ENCODE measurements at regions not wholly inside any gene's neighbourhood (a gene's known extent, or its start where the extent isn't known, plus 50 kb on each side); places are given as distances from the start of the nearest gene placed in this dataset.
"Not testable (repeated sequence)": the region's sequence is repeated elsewhere in the genome, so short reads cannot be mapped to it uniquely, and the experiment has no call there.

DNA sequence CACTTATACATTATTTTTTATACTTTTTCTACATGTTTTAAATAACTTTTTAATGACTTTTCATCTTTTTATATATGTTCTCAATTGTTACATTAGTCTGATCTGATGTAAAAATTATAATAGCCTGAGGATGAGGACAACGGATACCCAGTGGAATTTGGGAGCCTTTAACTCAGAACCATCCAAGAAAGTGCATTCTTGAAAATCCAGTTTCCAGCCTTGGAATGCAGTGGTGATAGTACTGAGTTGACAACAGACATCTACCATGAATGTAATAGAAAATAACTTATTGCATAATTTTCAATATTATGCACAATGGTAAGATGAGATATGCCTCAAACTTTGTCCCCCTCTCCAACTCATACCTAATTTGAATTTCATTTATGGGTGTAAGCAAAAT, 120.7 kb upstream of the ZC3H15 start:
- DNase-seq (no peak), ATAC-seq (ENCODE audit: low read depth in 2 of 2) (no peak)
- H3K36me3 Mint-ChIP-seq: peaks cover 21% of the 10 kb centered on the region
- Histone ChIP-seq H3K4me3 (ENCODE audit: low read depth, low read length) (no peak overlapping the region), H3K27me3 (ENCODE audit: control insufficient read depth, insufficient read depth, low read length) (no peaks in the 10 kb centered on the region), H3K27ac (ENCODE audit: insufficient read depth, low read length, poor library complexity, severe bottlenecking) (no peak overlapping the region), H3K9me3 (ENCODE audit: control insufficient read depth in 2 of 2, low read length in 2 of 2) (no peaks in the 10 kb centered on the region), H3K4me1 (ENCODE audit: control insufficient read depth, insufficient read depth, low read length, poor library complexity, severe bottlenecking) (no peaks in the 10 kb centered on the region), H3K36me3 (ENCODE audit: control insufficient read depth, insufficient read depth, low read length) (no peaks in the 10 kb centered on the region)
- no peaks in the 10 kb centered on the region for H3K4me1 Mint-ChIP-seq
- no peak overlapping the region for H3K4me3 Mint-ChIP-seq
- no peak overlapping the region for H3K27ac Mint-ChIP-seq
- peaks cover 0 to 9% (median 5%) of the 10 kb centered on the region in 7 donors for H3K9me3 Mint-ChIP-seq
- no peaks in the 10 kb centered on the region for H3K27me3 Mint-ChIP-seq

DNA sequence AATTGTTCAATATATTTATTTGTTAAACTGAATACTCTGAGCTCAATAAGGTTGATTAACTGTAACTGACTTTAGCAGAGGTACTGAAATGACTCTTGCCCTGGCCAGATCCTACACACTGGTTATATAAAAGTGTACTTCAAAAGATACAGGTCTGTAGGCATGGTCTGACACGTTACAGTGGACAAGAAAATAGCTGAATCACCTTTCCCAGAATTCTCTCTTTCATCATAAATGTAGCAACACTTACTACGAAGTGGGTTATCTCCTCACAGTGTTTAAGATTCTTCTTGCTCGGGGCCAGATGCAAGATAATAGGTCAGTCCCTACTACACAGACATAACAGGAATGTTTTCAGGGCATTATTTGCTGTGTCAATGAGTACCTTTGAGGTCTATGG, 107.0 kb upstream of the ZC3H15 start:
- Mint-ChIP-seq H3K27me3 (no peaks in the 10 kb centered on the region), H3K27ac (no peak overlapping the region), H3K4me1 (peaks cover 0 to 2% (median 0%) of the 10 kb centered on the region in 4 donors), H3K36me3 (peaks cover 36% of the 10 kb centered on the region), H3K4me3 (no peak overlapping the region), H3K9me3 (peaks cover 0 to 37% (median 9%) of the 10 kb centered on the region in 7 donors)
- H3K27me3 ChIP-seq (ENCODE audit: control insufficient read depth, insufficient read depth, low read length): no peaks in the 10 kb centered on the region
- no peaks in the 10 kb centered on the region for H3K4me1 ChIP-seq (ENCODE audit: control insufficient read depth, insufficient read depth, low read length, poor library complexity, severe bottlenecking)
- ATAC-seq (ENCODE audit: low read depth in 2 of 2) (no peak), DNase-seq (no peak)
- no peak overlapping the region for H3K4me3 ChIP-seq (ENCODE audit: low read depth, low read length)
- peaks cover 0 to 16% of the 10 kb centered on the region in 2 experiments for H3K9me3 ChIP-seq (ENCODE audit: control insufficient read depth in 2 of 2, low read length in 2 of 2)
- no peak overlapping the region for H3K27ac ChIP-seq (ENCODE audit: insufficient read depth, low read length, poor library complexity, severe bottlenecking)
- H3K36me3 ChIP-seq (ENCODE audit: control insufficient read depth, insufficient read depth, low read length): no peaks in the 10 kb centered on the region

DNA sequence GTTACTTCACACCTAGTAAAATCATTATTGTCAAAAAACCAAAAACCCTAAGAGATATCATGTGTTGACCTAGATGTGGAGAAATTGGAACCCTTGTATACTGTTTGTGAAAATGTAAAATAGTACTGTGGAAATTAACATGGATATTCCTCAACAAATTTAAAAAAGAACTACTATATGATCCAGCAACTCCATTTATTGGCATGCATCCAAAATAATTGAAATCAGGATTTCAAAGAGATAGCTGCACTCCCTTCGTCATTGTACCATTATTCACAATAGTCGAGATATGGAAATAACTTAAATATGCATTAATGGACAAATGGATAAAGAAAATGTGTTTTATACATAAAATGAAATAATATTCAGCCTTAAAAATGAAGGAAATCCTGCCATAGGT, 105.3 kb upstream of the ZC3H15 start:
- H3K27me3 Mint-ChIP-seq: no peaks in the 10 kb centered on the region
- no peak overlapping the region for H3K4me3 Mint-ChIP-seq
- H3K36me3 ChIP-seq (ENCODE audit: control insufficient read depth, insufficient read depth, low read length): no peaks in the 10 kb centered on the region
- H3K27ac Mint-ChIP-seq: no peak overlapping the region
- ATAC-seq (ENCODE audit: low read depth in 2 of 2): no peak
- H3K27me3 ChIP-seq (ENCODE audit: control insufficient read depth, insufficient read depth, low read length): no peaks in the 10 kb centered on the region
- no peaks in the 10 kb centered on the region for H3K4me1 ChIP-seq (ENCODE audit: control insufficient read depth, insufficient read depth, low read length, poor library complexity, severe bottlenecking)
- no peak for DNase-seq
- peaks cover 0 to 37% (median 8%) of the 10 kb centered on the region in 7 donors for H3K9me3 Mint-ChIP-seq
- H3K4me1 Mint-ChIP-seq: peaks cover 0 to 2% (median 0%) of the 10 kb centered on the region in 4 donors
- H3K4me3 ChIP-seq (ENCODE audit: low read depth, low read length): no peak overlapping the region
- H3K36me3 Mint-ChIP-seq: peaks cover 38% of the 10 kb centered on the region
- H3K27ac ChIP-seq (ENCODE audit: insufficient read depth, low read length, poor library complexity, severe bottlenecking): no peak overlapping the region
- H3K9me3 ChIP-seq (ENCODE audit: control insufficient read depth in 2 of 2, low read length in 2 of 2): peaks cover 0 to 10% of the 10 kb centered on the region in 2 experiments

DNA sequence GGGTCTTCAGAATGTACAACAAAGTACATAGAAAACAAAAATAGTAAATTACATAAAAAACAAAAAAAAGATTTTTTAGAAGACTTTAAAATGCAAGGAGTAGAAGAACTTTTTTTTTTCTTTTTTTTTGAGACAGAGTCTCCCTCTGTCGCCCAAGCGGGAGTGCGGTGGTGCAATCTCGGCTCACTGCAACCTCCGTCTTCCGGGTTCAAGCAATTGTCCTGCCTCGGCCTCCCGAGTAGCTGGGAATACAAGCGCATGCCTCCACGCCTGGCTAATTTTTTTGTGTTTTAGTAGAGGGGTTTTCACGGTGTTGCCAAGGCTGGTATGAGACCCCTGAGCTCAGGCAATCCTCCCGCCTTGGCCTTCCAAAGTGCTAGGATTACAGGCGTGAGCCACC, 104.5 kb upstream of the ZC3H15 start:
- H3K36me3 Mint-ChIP-seq: peaks cover 36% of the 10 kb centered on the region
- peaks cover 0 to 40% (median 9%) of the 10 kb centered on the region in 7 donors for H3K9me3 Mint-ChIP-seq
- DNase-seq: no peak
- no peak overlapping the region for H3K27ac Mint-ChIP-seq
- Histone ChIP-seq H3K36me3 (ENCODE audit: control insufficient read depth, insufficient read depth, low read length) (no peaks in the 10 kb centered on the region), H3K4me3 (ENCODE audit: low read depth, low read length) (no peak overlapping the region), H3K9me3 (ENCODE audit: control insufficient read depth in 2 of 2, low read length in 2 of 2) (peaks cover 0 to 12% of the 10 kb centered on the region in 2 experiments), H3K27ac (ENCODE audit: insufficient read depth, low read length, poor library complexity, severe bottlenecking) (no peak overlapping the region), H3K27me3 (ENCODE audit: control insufficient read depth, insufficient read depth, low read length) (no peaks in the 10 kb centered on the region), H3K4me1 (ENCODE audit: control insufficient read depth, insufficient read depth, low read length, poor library complexity, severe bottlenecking) (no peaks in the 10 kb centered on the region)
- ATAC-seq (ENCODE audit: low read depth in 2 of 2): no peak
- H3K4me1 Mint-ChIP-seq: peaks cover 0 to 2% (median 0%) of the 10 kb centered on the region in 4 donors
- no peaks in the 10 kb centered on the region for H3K27me3 Mint-ChIP-seq
- no peak overlapping the region for H3K4me3 Mint-ChIP-seq

DNA sequence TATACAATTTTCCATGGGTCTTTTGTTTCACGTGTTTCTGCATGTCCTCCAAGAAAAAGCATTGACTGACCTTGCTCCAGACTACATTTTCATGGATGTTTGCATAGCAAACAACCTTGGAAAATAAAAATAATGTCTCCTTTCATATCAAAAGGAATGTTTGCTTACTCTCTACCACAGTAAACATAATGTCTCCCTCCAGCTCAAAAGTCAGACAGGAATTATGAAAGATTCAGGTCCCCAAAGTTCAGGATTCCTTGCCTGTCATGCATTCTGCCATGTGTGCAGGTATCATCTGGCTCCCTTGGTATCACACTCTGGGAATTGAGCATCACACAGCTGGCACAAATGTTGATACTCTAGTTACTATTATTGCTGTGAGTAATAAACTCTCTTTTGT, 103.1 kb upstream of the ZC3H15 start:
- Mint-ChIP-seq H3K4me3 (no peak overlapping the region), H3K36me3 (peaks cover 36% of the 10 kb centered on the region), H3K9me3 (peaks cover 0 to 36% (median 8%) of the 10 kb centered on the region in 7 donors), H3K4me1 (peaks cover 0 to 2% (median 0%) of the 10 kb centered on the region in 4 donors), H3K27ac (no peak overlapping the region), H3K27me3 (no peaks in the 10 kb centered on the region)
- Histone ChIP-seq H3K9me3 (ENCODE audit: control insufficient read depth in 2 of 2, low read length in 2 of 2) (peaks cover 0 to 19% of the 10 kb centered on the region in 2 experiments), H3K36me3 (ENCODE audit: control insufficient read depth, insufficient read depth, low read length) (no peaks in the 10 kb centered on the region), H3K4me1 (ENCODE audit: control insufficient read depth, insufficient read depth, low read length, poor library complexity, severe bottlenecking) (no peaks in the 10 kb centered on the region), H3K4me3 (ENCODE audit: low read depth, low read length) (no peak overlapping the region), H3K27me3 (ENCODE audit: control insufficient read depth, insufficient read depth, low read length) (no peaks in the 10 kb centered on the region), H3K27ac (ENCODE audit: insufficient read depth, low read length, poor library complexity, severe bottlenecking) (no peak overlapping the region)
- ATAC-seq (ENCODE audit: low read depth in 2 of 2) (no peak), DNase-seq (no peak)

DNA sequence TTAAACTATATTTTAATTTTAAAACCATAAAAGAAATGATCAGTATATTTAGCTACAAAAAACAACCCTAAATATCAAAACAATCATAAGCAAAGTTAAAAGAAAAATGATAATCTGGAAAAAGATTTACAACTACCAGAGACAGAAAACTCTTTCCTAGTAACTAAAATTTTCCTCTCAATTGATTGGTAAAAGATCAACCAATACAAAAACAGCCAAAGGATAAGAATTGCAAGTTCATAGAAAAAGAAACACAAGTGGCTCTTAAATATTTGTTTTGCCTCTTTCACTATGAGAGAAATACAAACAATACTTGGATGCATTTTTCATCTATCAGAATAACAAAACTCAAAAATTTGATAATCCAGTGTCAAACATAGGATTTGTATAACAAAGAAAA, 101.8 kb upstream of the ZC3H15 start:
- Histone ChIP-seq H3K4me1 (ENCODE audit: control insufficient read depth, insufficient read depth, low read length, poor library complexity, severe bottlenecking) (no peaks in the 10 kb centered on the region), H3K9me3 (ENCODE audit: control insufficient read depth in 2 of 2, low read length in 2 of 2) (peaks cover 6 to 23% of the 10 kb centered on the region in 2 experiments), H3K27me3 (ENCODE audit: control insufficient read depth, insufficient read depth, low read length) (no peaks in the 10 kb centered on the region), H3K4me3 (ENCODE audit: low read depth, low read length) (no peak overlapping the region), H3K27ac (ENCODE audit: insufficient read depth, low read length, poor library complexity, severe bottlenecking) (no peak overlapping the region), H3K36me3 (ENCODE audit: control insufficient read depth, insufficient read depth, low read length) (no peaks in the 10 kb centered on the region)
- Mint-ChIP-seq H3K4me3 (no peak overlapping the region), H3K9me3 (peaks cover 0 to 37% (median 9%) of the 10 kb centered on the region in 7 donors), H3K36me3 (peaks cover 29% of the 10 kb centered on the region), H3K27ac (no peak overlapping the region), H3K27me3 (no peaks in the 10 kb centered on the region), H3K4me1 (peaks cover 0 to 2% (median 0%) of the 10 kb centered on the region in 4 donors)
- DNase-seq (no peak), ATAC-seq (ENCODE audit: low read depth in 2 of 2) (no peak)

DNA sequence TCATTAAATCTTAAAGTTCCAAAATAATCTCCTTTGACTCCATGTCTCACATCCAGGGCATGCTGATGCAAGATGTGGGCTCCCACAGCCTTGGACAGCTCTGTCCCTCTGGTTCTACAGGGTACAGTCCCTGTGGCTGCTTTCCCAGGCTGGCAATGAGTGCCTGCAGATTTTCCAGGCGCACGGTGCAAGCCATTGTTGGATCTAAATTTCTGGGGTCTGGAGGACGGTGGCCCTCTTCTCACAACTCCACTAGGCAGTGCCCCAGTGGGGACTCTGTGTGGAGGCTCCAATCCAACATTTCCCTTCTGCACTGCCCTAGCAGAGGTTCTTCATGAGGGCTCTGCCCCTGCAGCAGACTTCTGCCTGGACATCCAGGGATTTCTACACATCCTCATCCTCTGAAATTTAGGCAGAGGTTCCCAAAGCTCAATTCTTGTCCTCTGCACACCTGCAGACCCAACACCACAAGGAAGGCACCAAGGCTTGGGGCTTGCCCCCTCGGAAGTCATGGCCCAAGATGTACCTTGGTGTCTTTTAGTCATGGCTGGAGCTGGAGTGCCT, 100.3 kb upstream of the ZC3H15 start:
- not testable (repeated sequence) for H3K27ac Mint-ChIP-seq; H3K4me3 Mint-ChIP-seq; DNase-seq; H3K4me1 ChIP-seq (ENCODE audit: control insufficient read depth, insufficient read depth, low read length, poor library complexity, severe bottlenecking); H3K36me3 ChIP-seq (ENCODE audit: control insufficient read depth, insufficient read depth, low read length); H3K27ac ChIP-seq (ENCODE audit: insufficient read depth, low read length, poor library complexity, severe bottlenecking); H3K4me3 ChIP-seq (ENCODE audit: low read depth, low read length); H3K27me3 Mint-ChIP-seq; H3K27me3 ChIP-seq (ENCODE audit: control insufficient read depth, insufficient read depth, low read length); H3K4me1 Mint-ChIP-seq; ATAC-seq (ENCODE audit: low read depth in 2 of 2)
- Mint-ChIP-seq H3K36me3 (peaks cover 19% of the 10 kb centered on the region), H3K9me3 (peaks cover 4 to 51% (median 14%) of the 10 kb centered on the region in 7 donors)
- H3K9me3 ChIP-seq (ENCODE audit: control insufficient read depth in 2 of 2, low read length in 2 of 2): peaks cover 11 to 23% of the 10 kb centered on the region in 2 experiments

DNA sequence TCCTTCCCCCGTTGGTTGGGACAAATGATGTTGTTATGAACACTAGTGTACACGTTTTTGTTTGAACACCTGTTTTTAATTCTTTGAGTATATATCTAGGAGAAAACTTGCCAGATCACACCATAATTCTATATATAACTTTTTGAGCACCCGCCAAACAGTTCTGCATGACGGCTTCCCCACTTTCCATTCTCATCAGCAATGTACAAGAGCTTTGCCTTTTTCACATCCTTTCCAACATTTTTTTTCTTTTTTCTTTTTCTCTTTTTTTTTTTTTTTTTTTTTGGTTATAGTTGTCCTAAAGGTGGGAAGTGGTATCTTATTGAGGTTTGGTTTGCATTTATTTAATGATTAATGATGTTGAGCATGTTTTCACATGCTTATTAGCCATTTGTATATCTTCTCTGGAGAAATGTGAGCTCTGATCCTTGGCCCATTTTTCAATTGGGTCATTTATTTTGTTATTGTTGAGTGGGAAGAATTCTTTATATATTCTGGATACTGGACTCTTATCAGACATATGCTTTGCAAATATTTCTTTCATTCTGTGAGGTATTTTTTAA, 86.9 kb upstream of the ZC3H15 start:
- Histone ChIP-seq H3K27ac (ENCODE audit: insufficient read depth, low read length, poor library complexity, severe bottlenecking) (no peak overlapping the region), H3K9me3 (ENCODE audit: control insufficient read depth in 2 of 2, low read length in 2 of 2) (peaks cover 3% of the 10 kb centered on the region in 2 experiments), H3K4me1 (ENCODE audit: control insufficient read depth, insufficient read depth, low read length, poor library complexity, severe bottlenecking) (no peaks in the 10 kb centered on the region), H3K27me3 (ENCODE audit: control insufficient read depth, insufficient read depth, low read length) (no peaks in the 10 kb centered on the region), H3K4me3 (ENCODE audit: low read depth, low read length) (no peak overlapping the region), H3K36me3 (ENCODE audit: control insufficient read depth, insufficient read depth, low read length) (no peaks in the 10 kb centered on the region)
- Mint-ChIP-seq H3K27me3 (no peaks in the 10 kb centered on the region), H3K36me3 (peaks cover 5% of the 10 kb centered on the region), H3K27ac (no peak overlapping the region), H3K4me3 (no peak overlapping the region), H3K4me1 (no peaks in the 10 kb centered on the region), H3K9me3 (peaks cover 0 to 32% (median 11%) of the 10 kb centered on the region in 7 donors)
- ATAC-seq (ENCODE audit: low read depth in 2 of 2) (no peak), DNase-seq (no peak)
